HG03039 (cell line): ENCODE measurements at regions not wholly inside any gene's neighbourhood (a gene's known extent, or its start where the extent isn't known, plus 50 kb on each side); places are given as distances from the start of the nearest gene placed in this dataset.
"Not testable (repeated sequence)": the region's sequence is repeated elsewhere in the genome, so short reads cannot be mapped to it uniquely, and the experiment has no call there.

Experiments
- ATAC-seq: cut with Tn5 transposase; IDR thresholded peaks from one replicate; pipeline ENCODE4 v1.9.1; 2021; ENCODE audit warnings: mild to moderate bottlenecking, moderate library complexity; ENCODE audit not compliant: unreplicated experiment

DNA sequence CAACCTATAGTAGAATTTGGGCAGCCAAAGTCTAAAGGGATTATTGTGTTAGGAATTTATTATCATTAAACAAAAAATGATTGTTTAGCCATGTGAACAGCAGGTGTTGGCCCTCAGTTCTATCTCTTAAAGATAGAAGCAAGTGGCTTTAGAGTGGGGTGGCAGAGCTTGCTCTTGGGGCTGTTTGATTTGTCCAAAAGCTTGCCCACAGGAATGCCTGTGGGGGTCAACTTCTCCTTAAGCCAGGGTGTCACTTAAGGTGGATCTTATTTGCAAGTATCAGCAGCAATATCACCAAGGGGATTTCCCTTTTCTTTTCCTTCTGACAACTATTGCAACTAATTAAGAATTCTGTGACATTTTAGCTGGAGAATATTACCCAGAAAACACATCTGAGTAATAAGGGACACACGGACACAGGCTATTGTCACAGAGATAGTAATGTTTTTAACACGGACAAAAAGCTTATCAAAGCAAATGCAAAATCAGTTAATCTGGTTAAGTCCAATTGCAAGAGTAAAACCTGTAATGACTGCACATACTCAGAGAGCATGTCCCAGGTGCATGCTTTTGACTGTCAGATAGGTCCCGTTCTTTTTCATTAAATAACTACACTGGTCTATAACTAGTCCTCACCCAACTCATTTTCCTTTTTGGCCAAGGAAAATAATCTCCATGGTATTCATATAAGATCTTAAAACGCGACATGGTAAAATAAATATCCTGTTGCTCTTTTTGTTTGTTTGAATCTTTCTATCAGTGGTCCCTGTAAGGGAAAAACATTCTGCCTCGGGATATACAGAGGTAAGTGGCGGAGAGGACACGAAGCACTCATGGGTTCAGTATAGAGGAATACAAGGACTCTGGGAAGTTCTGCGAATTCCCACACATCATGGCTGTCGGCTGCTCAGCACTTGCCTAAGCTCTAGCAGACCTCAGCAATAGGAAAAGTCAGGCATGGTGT is 172.1 kb upstream of the RFC3 start:
- no peak for ATAC-seq

- ATAC-seq = no peak
Observed at GRCh38 chr13:33649212-33649878, 168.6 kb upstream of the RFC3 start.

DNA sequence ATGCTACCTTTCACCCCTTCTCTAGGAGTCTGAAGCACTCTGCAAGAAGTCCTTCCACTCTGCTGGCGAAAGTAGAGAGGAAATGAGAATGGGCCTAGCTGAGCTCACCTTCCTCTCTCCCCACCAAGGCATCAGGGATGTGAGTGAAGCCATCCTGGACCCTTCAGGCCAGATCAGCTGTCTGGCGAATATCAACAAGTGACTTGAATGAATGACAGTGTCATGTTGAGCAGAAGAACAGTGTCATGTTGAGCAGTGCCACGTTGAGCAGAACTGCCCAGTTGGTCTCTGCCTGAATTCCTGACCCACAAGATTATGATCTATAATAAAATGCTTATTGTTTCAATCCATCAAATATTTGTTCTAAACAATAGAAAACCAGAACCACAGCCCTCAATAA is 166.2 kb upstream of the RFC3 start:
- ATAC-seq = no peak

- ATAC-seq = no peak
Observed at GRCh38 chr13:33657274-33657673, 160.7 kb upstream of the RFC3 start.

GRCh38 chr13:33659466-33659865 is 158.5 kb upstream of the RFC3 start:
- ATAC-seq = no peak

DNA sequence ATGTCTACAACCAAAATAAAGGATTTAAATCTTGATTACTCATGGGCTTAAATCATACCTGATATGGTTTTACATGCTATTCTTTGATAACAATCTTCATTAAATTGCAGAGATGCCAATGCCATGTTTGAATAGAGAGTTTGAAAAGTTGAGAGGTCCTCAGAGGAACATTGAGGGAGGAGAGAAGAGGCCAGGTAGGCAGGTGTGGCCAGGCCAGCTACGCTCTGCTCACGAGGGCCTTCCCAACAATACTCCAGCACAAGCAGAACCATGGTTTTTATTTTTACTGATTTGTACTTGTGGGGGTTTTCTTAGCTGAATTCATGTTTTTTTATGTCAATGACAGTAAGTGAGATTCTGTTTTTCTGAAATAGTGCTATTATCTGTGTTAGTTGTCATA is 158.1 kb upstream of the RFC3 start:
- no peak for ATAC-seq

GRCh38 chr13:33662392-33662791 is 155.6 kb upstream of the RFC3 start:
- ATAC-seq = no peak

DNA sequence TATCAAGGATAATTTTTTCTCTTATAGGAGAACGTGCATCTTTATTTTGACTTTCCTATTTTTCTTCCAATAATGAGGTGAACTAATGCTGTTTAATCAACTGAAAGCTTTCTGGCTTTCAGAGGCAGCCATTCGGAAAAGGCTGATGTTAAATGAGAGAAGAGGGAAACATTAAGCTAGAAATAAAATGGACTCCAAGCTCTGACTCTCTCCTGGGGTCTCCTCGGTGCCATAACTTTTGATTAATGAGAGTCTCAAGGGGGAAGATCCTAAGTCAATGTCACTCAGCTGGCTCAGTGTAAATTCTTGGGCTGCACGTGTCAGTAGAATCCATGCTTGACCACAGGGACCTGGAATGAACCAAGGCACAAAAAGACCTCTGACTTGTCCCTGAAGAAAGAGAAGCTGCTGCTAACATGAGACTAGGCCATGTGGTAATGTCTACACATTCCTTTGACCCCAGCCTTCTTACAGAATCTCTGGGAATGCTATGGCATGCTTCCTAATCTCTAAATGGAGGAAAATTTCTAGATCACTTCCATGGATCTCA is 152.2 kb upstream of the RFC3 start:
- no peak for ATAC-seq

DNA sequence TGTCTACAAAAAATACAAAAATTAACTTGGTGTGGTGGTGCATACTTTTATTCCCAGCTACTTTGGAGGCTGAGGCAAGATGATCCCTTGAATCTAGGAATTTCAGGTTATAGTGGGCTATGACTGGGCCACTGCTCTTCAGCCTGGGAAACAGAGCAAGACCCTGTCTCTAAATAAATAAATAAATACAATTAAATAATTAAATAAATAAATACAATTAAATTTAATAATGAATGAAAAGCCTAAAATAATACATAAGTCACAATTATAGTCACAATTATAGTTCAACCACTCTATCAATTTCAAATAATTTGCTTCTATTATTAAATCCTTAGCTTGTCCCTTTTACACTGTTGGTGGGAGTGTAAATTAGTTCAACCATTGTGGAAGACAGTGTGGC is 146.4 kb upstream of the RFC3 start:
- ATAC-seq = no peak

DNA sequence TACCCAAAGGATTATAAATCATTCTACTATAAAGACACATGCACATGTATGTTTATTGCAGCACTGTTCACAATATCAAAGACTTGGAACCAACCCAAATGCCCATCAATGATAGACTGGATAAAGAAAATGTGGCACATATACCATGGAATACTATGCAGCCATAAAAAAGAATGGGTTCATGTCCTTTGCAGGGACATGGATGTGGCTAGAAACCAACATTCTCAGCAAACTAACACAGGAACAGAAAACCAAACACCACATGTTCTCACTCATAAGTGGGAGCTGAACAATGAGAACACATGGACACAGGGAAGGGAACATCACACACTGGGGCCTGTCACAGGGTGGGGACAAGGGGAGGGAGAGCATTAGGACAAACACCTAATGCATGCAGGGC is 145.9 kb upstream of the RFC3 start:
- not testable (repeated sequence) for ATAC-seq

- ATAC-seq = no peak
Observed at GRCh38 chr13:33676045-33676989, 141.6 kb upstream of the RFC3 start.

- no peak for ATAC-seq
Observed at GRCh38 chr13:33677215-33677614, 140.7 kb upstream of the RFC3 start.

DNA sequence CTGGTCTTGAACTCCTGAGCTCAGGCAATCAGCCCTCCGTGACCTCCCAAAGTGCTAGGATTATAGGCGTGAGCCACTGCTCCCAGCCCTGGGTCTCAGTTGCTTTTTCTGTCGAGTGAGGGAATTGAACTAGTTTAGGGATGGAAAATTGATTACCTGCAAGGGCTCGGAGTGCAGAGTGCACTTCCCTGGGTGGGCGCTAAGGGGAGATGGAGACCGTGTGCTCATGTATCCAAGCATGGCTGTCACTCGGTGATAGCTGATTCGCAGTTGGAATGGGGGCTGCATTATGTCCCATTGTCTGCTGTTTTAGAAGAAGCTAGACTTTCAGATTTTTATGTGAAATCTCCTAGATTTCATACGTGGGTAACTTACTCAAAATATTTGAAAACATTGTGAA is 139.9 kb upstream of the RFC3 start:
- no peak for ATAC-seq

DNA sequence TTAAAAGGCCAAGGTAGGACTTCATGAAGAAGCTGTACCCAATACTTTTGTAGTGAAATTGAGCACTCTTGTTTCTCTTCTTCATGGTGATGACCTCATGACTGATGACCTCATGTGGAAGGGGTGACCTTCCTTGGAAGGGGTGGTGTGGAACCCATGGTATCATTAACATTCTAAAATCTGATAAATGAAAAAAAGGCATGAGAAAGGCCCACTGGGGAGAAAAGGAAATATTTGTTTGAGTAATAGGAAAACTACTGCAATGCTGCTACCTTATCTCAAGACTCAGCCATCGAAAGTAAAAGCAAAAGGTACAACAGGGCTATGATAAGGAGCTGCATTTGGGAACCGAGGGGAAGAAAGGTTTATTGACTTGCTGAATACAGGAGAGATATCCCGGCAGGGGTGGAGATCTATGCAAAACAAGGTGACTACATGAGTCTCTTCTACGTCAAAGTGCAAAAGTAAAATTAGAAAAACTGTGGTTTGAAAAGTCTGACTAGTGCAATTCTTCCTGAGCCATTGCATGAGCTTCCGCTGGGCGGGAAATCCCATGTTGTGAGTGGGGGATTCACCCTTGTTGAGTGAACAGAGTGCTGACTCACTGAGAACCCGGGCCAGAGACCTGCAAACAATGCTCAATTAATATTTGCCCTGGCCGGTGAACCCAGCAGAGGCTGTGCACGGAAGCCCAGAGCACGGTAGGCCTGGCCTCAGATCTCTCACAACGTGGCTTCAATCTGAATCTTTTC is 138.9 kb upstream of the RFC3 start:
- peak; percentile 95 for ATAC-seq

- ATAC-seq = no peak
Observed at GRCh38 chr13:33679658-33680012, 138.3 kb upstream of the RFC3 start.

- ATAC-seq = no peak
Observed at GRCh38 chr13:33682020-33682564, 135.9 kb upstream of the RFC3 start.

GRCh38 chr13:33682646-33683045 is 135.3 kb upstream of the RFC3 start:
- not testable (repeated sequence) for ATAC-seq

DNA sequence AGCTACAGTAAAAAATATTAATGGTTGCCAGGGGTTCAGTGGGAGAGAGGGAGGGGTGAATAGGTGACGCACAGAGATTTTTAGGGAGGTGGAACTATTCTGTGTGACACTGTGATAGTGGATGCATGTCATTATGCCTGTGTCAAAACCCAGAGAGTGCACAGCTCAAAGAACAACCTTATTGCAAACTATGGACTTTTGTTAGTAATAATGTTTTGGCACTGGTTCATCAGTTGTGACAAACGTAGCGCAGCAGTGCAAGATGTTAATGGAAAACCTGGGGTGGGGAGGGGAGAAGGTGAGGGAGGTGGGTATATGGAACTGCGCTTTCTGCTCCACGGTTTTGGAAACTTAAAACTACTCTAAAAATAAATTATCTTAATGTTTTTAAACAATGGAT is 134.6 kb upstream of the RFC3 start:
- no peak for ATAC-seq

GRCh38 chr13:33684874-33685273 is 133.1 kb upstream of the RFC3 start:
- no peak for ATAC-seq
